ENCODE measurements at regions not wholly inside any gene's neighbourhood (a gene's known extent, or its start where the extent isn't known, plus 50 kb on each side); places are given as distances from the start of the nearest gene placed in this dataset.
"Not testable (repeated sequence)": the region's sequence is repeated elsewhere in the genome, so short reads cannot be mapped to it uniquely, and the experiment has no call there.

DNA sequence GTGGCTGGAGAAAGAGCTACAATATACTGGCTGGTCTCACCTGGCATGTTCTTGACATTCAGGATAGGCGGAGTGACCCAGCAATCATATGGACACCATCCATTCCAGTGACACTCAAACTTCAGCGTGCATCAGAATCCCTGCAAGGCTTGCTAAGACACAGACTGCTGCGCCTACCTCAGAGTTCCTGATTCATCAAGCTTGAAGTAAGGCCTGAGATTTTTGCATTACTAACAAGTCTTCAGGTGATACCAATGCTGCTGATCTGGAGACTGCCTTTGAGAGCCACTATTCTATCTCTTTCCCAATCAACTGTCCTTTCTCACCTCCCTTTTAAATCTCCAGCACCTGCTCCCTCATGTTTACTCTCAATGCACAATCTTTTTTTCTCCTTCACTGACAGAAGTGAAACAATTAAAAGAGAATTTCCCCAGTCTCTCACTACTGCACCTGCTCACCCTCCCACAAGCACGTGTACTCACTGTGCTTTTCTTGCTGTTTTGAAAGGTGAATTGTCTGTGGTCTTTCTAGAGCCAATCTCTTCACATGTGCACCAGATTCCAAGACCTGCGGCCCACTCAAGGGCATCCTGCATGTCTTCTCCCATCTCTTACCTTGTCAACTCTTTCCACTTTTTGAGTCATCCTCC lies 519.2 kb downstream of the TTLL7 start:
- not testable (repeated sequence) for TF ChIP-seq CTCF, MYC, MAX (IDR thresholded peaks at IDR 0.05; ENCODE audit: low read depth, low read length)

All from NB4 (cell line).